Glutamatergic neuron (in vitro differentiated cells): ENCODE measurements at regions not wholly inside any gene's neighbourhood (a gene's known extent, or its start where the extent isn't known, plus 50 kb on each side); places are given as distances from the start of the nearest gene placed in this dataset.

Experiments
- DNase-seq: peaks from one replicate; pipeline ENCODE4 v3.0.0; 2022
- H3K27ac Mint-ChIP-seq: one replicate; pipeline ENCODE4 v1.8.0; 2020; ENCODE audit warnings: mild to moderate bottlenecking, mixed read lengths, inconsistent platforms; ENCODE audit not compliant: unreplicated experiment
- H3K27me3 Mint-ChIP-seq: one replicate; pipeline ENCODE4 v1.8.0; 2020; ENCODE audit warnings: mild to moderate bottlenecking, moderate library complexity, mixed read lengths, inconsistent platforms; ENCODE audit not compliant: unreplicated experiment
- H3K36me3 Mint-ChIP-seq: one replicate; pipeline ENCODE4 v1.8.0; 2020; ENCODE audit warnings: mild to moderate bottlenecking, mixed read lengths, inconsistent platforms; ENCODE audit not compliant: unreplicated experiment
- H3K4me1 Mint-ChIP-seq: one replicate; pipeline ENCODE4 v1.8.0; 2020; ENCODE audit warnings: mild to moderate bottlenecking, low read depth, mixed read lengths, inconsistent platforms; ENCODE audit not compliant: unreplicated experiment
- H3K4me3 Mint-ChIP-seq: one replicate; pipeline ENCODE4 v1.8.0; 2020; ENCODE audit warnings: mild to moderate bottlenecking, mixed read lengths, inconsistent platforms; ENCODE audit not compliant: unreplicated experiment
- H3K9me3 Mint-ChIP-seq: one replicate; pipeline ENCODE4 v1.8.0; 2020; ENCODE audit warnings: mild to moderate bottlenecking, moderate library complexity, mixed read lengths, inconsistent platforms; ENCODE audit not compliant: unreplicated experiment
- TF ChIP-seq, protein P1 (sequence below): fragments of 200-600 bp; sonication (generic); IDR thresholded peaks from one replicate; pipeline ENCODE4 v1.5.0; 2021; ENCODE audit not compliant: partially characterized antibody, unreplicated experiment

DNA sequence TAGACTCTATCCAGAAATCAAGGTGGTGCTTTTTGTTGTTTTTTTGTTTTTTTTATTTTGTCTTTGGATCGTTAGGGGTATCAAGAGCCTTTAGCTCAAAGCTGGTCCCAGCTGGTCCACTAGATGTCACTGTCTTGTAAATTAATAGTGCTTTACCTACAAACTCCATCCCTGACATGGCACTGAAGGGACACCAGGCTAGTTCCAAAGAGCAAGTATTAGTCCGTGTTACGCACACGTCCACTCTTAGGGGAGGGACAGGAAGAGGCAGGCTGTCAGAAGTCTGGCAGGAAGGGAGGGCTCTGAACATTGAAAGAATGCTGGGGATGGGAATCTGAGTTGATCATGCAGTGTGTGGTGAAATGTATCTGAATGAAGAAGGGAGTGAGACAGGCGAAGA lies 85.9 kb upstream of the CCBE1 start:
- H3K4me1 Mint-ChIP-seq, result no peaks in the 10 kb centered on the region
- H3K9me3 Mint-ChIP-seq, result no peaks in the 10 kb centered on the region
- no peaks in the 10 kb centered on the region for H3K36me3 Mint-ChIP-seq
- no peak overlapping the region for H3K4me3 Mint-ChIP-seq
- H3K27me3 Mint-ChIP-seq, result no peaks in the 10 kb centered on the region
- H3K27ac Mint-ChIP-seq, result no peak overlapping the region
- TF ChIP-seq, protein P1, sequence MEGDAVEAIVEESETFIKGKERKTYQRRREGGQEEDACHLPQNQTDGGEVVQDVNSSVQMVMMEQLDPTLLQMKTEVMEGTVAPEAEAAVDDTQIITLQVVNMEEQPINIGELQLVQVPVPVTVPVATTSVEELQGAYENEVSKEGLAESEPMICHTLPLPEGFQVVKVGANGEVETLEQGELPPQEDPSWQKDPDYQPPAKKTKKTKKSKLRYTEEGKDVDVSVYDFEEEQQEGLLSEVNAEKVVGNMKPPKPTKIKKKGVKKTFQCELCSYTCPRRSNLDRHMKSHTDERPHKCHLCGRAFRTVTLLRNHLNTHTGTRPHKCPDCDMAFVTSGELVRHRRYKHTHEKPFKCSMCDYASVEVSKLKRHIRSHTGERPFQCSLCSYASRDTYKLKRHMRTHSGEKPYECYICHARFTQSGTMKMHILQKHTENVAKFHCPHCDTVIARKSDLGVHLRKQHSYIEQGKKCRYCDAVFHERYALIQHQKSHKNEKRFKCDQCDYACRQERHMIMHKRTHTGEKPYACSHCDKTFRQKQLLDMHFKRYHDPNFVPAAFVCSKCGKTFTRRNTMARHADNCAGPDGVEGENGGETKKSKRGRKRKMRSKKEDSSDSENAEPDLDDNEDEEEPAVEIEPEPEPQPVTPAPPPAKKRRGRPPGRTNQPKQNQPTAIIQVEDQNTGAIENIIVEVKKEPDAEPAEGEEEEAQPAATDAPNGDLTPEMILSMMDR, result peak; percentile 52
- DNase-seq, result peak; percentile 24

DNA sequence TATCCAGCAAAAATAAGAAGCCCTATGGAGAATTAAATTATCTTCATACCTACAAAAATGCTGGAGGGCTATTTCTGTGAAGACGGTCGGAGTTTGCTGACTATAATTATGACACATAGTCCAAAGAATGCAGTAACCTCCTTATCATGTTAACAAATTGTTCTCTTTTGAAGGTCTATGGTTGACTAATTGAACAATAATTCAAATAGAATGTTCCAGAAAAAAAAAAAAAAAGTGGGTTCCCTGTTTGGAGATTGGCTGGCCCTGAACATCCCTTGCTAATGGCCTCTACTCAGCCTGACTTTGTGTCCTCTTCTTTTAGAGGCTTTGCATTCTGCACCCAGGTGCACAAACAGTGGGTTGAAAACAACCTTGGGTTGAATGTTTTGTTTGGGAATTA lies 82.8 kb upstream of the CCBE1 start:
- Mint-ChIP-seq H3K27ac (no peak overlapping the region), H3K36me3 (no peaks in the 10 kb centered on the region), H3K4me1 (no peaks in the 10 kb centered on the region), H3K27me3 (no peaks in the 10 kb centered on the region), H3K9me3 (no peaks in the 10 kb centered on the region), H3K4me3 (no peak overlapping the region)
- DNase-seq, result no peak
- TF ChIP-seq, protein P1, result no peak

DNA sequence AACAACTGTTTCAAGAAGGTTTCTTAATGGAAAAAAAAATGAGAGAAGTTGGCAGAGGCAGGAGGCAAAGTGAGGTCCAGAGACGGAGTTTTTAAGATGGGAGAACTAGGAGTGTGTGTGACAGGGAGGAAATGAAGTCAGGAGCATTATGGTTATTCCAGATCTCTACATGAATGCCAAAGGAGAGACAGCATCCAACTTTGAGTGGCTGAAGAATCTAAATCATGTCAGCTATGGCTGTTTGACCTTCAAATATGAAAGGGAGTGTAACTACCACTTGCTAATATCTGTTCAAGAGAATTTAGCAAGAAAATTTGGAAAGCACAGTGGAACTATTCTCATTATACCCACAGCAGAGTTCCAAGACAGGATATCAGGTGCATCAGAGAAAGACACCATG lies 81.2 kb upstream of the CCBE1 start:
- DNase-seq, result no peak
- no peak overlapping the region for H3K4me3 Mint-ChIP-seq
- no peaks in the 10 kb centered on the region for H3K4me1 Mint-ChIP-seq
- TF ChIP-seq, protein P1, result no peak
- H3K27ac Mint-ChIP-seq, result no peak overlapping the region
- H3K27me3 Mint-ChIP-seq, result no peaks in the 10 kb centered on the region
- H3K36me3 Mint-ChIP-seq, result no peaks in the 10 kb centered on the region
- no peaks in the 10 kb centered on the region for H3K9me3 Mint-ChIP-seq

DNA sequence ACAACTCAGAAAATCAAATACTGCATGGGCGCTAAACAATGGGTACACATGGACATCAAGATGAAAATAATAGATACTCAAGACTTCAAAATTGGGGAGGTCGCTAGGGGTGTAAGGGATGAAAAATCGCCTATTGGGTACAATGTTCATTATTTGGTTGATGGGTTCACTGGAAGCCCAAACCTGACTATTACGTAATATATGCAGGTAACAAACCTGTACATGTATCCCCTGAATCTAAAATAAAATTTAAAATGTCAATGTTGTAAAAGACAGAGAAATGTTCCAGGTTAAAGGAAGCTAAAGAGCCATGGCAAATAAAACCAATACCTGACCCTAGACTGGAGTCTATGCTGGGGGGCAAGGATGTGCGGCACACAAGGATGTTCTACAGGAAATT lies 80.4 kb upstream of the CCBE1 start:
- Mint-ChIP-seq H3K27me3 (no peaks in the 10 kb centered on the region), H3K4me1 (no peaks in the 10 kb centered on the region), H3K4me3 (no peak overlapping the region), H3K36me3 (no peaks in the 10 kb centered on the region), H3K27ac (no peak overlapping the region), H3K9me3 (no peaks in the 10 kb centered on the region)
- no peak for DNase-seq
- TF ChIP-seq, protein P1, result no peak

DNA sequence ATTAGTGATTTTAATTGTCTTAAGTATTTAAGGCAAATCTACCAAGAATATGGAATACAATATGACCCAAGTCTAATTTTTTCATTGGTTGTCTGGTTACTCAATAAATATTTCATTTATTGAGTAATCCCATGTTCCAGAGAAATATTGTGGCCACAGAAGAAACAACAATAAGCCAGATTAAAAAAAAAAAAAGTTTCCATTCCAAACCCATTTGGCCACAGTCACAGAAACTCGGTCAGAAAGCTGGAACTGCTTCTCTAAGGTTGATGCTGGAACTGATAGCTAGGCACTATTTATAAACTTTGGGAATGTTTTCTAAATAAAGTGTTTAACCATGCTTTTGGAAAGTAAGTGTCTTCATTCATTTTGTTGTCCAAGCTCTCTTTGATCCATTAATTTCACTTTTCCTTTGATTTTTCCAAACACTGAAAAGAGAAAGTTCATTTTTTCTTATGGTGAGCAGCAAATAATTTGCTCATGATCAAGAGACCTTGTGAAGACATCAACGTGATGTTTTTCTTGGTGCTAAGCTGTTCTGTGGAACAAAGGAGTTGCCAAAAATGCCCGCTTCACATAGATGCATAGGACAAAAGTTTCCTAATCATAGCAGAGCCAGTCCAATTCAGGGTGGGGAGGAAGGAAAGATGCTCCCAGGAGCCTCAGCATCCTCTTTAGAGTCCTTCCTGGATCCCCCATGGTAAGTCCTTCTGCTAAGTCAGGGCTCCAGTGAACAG lies 72.1 kb upstream of the CCBE1 start:
- TF ChIP-seq, protein P1, result no peak
- no peaks in the 10 kb centered on the region for H3K36me3 Mint-ChIP-seq
- no peak overlapping the region for H3K4me3 Mint-ChIP-seq
- no peaks in the 10 kb centered on the region for H3K9me3 Mint-ChIP-seq
- no peak for DNase-seq
- peaks cover 2% of the 10 kb centered on the region for H3K27me3 Mint-ChIP-seq
- no peaks in the 10 kb centered on the region for H3K4me1 Mint-ChIP-seq
- no peak overlapping the region for H3K27ac Mint-ChIP-seq
